Gastrocnemius medialis (tissue), 4 donors: ENCODE measurements at regions not wholly inside any gene's neighbourhood (a gene's known extent, or its start where the extent isn't known, plus 50 kb on each side); places are given as distances from the start of the nearest gene placed in this dataset.

Source experiments
- ATAC-seq, 2 donors: fragments of 150-250 bp; one replicate each; pipeline ENCODE4 v1.9.1; 2016
- DNase-seq, 2 donors: peaks; one replicate each; pipeline ENCODE4 v3.0.0-alpha.2; 2019
- H3K27ac ChIP-seq, 4 donors: fragments of 200-600 bp; sonication (generic); 1 replicate in 1 of 4; 2 replicates in 3 of 4; pipeline ENCODE4 v1.5.1; 2016 to 2018; ENCODE audit warnings: mild to moderate bottlenecking in 2 of 4, moderate library complexity in 1 of 4
- H3K27me3 ChIP-seq, 3 donors: fragments of 200-600 bp; sonication (generic) in 2 of 3; 1 replicate in 1 of 3; 2 replicates in 2 of 3; pipeline versions ENCODE4 v1.5.1 to v1.6.0; 2016 to 2019; ENCODE audit warnings: mild to moderate bottlenecking in 1 of 3, moderate library complexity in 1 of 3
- H3K36me3 ChIP-seq, 2 donors: fragments of 200-600 bp; sonication (generic) in 1 of 2; one replicate each; pipeline ENCODE4 v1.5.1; 2017 to 2018
- H3K4me1 ChIP-seq, 2 donors: fragments of 200-600 bp; sonication (generic) in 1 of 2; one replicate each; pipeline ENCODE4 v1.5.1; 2016 to 2017; ENCODE audit warnings: mild to moderate bottlenecking in 2 of 2
- H3K4me3 ChIP-seq, 4 donors: fragments of 200-600 bp; sonication (generic) in 3 of 4; 1 replicate in 1 of 4; 2 replicates in 3 of 4; pipeline ENCODE4 v1.5.1; 2016 to 2019; ENCODE audit warnings: mild to moderate bottlenecking in 2 of 4
- H3K9me3 ChIP-seq, 3 donors: fragments of 200-600 bp; sonication (generic) in 2 of 3; 1 replicate in 1 of 3; 2 replicates in 2 of 3; pipeline ENCODE4 v1.5.1; 2016 to 2019
- POLR2A ChIP-seq, 2 donors: fragments of 450-650 bp; IDR thresholded peaks; one replicate each; pipeline ENCODE4 v1.6.1; 2017; ENCODE audit warnings: antibody characterized with exemption in 2 of 2, mild to moderate bottlenecking in 2 of 2, moderate library complexity in 2 of 2
- in situ Hi-C, 4 donors: fragments of 200-750 bp; cut with MboI; loops; one replicate each; pipeline versions ENCODE4 v1.15.0 to v1.8.0; 2017; ENCODE audit warnings: low sequenced_read_pairs in 4 of 4
- intact Hi-C: fragments of 100-400 bp; cut with DNase I; formaldehyde crosslinking; loops from one replicate; pipeline ENCODE4 v1.15.1; 2023; ENCODE audit warnings: low total_unique reads
- TF ChIP-seq, protein P1 (sequence below), 5 experiments: fragments of 450-650 bp in 3 of 5; fragments of 200-600 bp in 2 of 5; sonication (generic) in 2 of 5; IDR thresholded peaks in 4 of 5; conservative IDR thresholded peaks in 1 of 5; 1 replicate in 4 of 5; 2 replicates in 1 of 5; pipeline ENCODE4 v1.5.1; 2016 to 2019; ENCODE audit warnings: antibody characterized with exemption in 5 of 5, mild to moderate bottlenecking in 3 of 5, moderate library complexity in 3 of 5

DNA sequence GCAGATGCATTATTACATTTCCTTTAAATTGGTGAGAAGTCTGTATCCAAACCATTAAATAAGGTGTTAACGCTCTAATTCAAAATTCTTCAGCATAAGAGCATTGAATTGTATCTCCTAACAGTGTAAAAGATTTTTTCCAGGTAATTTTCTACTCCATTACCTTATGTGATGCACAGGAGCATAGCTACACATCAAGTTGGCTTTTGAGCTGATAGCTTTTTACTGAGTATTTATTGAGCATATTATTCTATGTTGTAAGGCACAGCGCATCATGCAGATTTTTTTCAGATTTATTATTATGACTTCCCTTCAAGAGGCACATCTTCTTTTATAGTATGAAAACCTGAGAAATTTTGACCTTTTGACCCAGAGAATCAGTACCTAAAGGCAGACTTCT is 270.7 kb upstream of the MIR17HG start:
- Histone ChIP-seq H3K27me3 (no peaks in the 10 kb centered on the region), H3K4me3 (no peak overlapping the region), H3K27ac (no peak overlapping the region), H3K9me3 (no peaks in the 10 kb centered on the region), H3K4me1 (no peaks in the 10 kb centered on the region), H3K36me3 (no peaks in the 10 kb centered on the region)
- TF ChIP-seq, protein P1, sequence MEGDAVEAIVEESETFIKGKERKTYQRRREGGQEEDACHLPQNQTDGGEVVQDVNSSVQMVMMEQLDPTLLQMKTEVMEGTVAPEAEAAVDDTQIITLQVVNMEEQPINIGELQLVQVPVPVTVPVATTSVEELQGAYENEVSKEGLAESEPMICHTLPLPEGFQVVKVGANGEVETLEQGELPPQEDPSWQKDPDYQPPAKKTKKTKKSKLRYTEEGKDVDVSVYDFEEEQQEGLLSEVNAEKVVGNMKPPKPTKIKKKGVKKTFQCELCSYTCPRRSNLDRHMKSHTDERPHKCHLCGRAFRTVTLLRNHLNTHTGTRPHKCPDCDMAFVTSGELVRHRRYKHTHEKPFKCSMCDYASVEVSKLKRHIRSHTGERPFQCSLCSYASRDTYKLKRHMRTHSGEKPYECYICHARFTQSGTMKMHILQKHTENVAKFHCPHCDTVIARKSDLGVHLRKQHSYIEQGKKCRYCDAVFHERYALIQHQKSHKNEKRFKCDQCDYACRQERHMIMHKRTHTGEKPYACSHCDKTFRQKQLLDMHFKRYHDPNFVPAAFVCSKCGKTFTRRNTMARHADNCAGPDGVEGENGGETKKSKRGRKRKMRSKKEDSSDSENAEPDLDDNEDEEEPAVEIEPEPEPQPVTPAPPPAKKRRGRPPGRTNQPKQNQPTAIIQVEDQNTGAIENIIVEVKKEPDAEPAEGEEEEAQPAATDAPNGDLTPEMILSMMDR (IDR thresholded peaks at IDR 0.05 in 4 of 5, conservative IDR thresholded peaks at IDR 0.05 in 1 of 5): no peak
- TF ChIP-seq POLR2A (IDR thresholded peaks at IDR 0.05): no peak
- DNase-seq (no peak), ATAC-seq (no peak)
- in situ Hi-C loops: no loop called here
- intact Hi-C loops: no loop called here

DNA sequence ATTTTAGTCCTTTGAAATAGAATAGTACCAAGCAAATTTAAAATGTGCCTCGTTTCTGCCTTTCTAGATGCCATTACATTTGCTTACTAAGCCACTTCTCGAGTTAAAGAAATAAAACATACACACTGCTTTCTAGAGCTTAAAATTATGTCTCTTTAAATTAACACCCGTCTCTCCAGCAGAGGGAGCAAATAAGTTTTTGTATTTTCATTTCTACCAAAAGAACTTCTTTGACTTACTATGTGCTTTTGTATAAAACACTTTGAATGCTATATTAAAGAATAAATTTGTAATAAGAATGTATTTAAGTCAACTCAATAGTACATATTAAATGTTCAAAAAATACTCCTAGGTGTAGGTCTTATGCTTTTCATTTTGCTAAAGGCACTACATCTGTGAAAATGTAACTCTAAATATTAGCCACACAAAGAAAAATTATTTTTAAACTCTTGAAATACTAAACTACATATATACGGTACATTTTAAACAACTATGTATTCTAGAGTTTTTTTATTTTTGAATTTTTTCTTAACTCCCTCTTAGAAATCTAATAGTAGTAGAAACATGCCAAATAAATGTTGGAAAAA is 269.3 kb upstream of the MIR17HG start:
- no peak for TF ChIP-seq POLR2A (IDR thresholded peaks at IDR 0.05)
- TF ChIP-seq, protein P1 (IDR thresholded peaks at IDR 0.05 in 4 of 5, conservative IDR thresholded peaks at IDR 0.05 in 1 of 5): no peak
- H3K9me3 ChIP-seq: no peaks in the 10 kb centered on the region
- DNase-seq (no peak), ATAC-seq (no peak)
- H3K27ac ChIP-seq: no peak overlapping the region
- no peak overlapping the region for H3K4me3 ChIP-seq
- in situ Hi-C loops: no loop called here
- intact Hi-C loops: no loop called here
- H3K27me3 ChIP-seq: no peaks in the 10 kb centered on the region
- H3K4me1 ChIP-seq: no peaks in the 10 kb centered on the region
- H3K36me3 ChIP-seq: no peaks in the 10 kb centered on the region

DNA sequence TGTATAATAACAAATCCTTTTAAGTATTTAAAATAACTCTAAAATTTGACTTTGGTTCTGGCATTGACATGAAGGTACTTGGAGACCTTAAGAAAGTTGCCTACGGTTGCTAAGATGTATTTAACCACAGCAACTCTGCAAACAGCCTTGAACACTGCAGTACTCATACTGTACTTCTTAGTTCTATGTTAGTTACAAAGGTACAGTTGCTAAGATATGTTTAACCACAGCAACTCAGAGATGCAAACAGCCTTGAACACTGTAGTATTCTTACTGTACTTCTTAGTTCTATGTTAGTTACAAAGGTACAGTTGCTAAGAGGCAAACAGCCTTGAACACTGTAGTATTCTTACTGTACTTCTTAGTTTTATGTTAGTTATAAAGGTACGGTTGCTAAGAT is 268.3 kb upstream of the MIR17HG start:
- Histone ChIP-seq H3K4me3 (no peak overlapping the region), H3K27me3 (no peaks in the 10 kb centered on the region), H3K27ac (no peak overlapping the region), H3K36me3 (no peaks in the 10 kb centered on the region), H3K9me3 (no peaks in the 10 kb centered on the region), H3K4me1 (no peaks in the 10 kb centered on the region)
- no peak for TF ChIP-seq POLR2A (IDR thresholded peaks at IDR 0.05)
- TF ChIP-seq, protein P1 (IDR thresholded peaks at IDR 0.05 in 4 of 5, conservative IDR thresholded peaks at IDR 0.05 in 1 of 5): no peak
- ATAC-seq: no peak
- in situ Hi-C loops: no loop called here
- intact Hi-C loops: no loop called here
- no peak for DNase-seq

DNA sequence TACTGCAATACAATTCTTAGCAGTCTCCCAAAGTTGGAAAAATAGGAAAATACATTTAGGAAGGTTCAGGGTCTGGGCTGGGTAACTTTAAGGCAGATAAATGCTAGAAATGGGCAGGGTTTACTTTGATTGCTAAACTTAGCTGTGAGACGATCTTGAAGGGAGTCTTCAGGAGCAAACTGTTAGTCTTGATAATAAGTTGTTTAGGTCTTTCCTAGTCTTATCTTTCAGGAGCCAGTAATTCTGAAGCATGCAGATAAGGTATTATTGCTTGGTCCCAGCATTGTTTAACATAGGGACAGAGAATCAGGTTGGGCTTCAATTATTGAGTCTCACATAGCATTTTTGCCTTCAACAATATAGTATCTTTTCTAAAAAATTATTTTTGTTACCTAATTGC is 262.4 kb upstream of the MIR17HG start:
- H3K9me3 ChIP-seq: no peaks in the 10 kb centered on the region
- no peak overlapping the region for H3K4me3 ChIP-seq
- intact Hi-C loops (no loop called here), in situ Hi-C loops (no loop called here)
- TF ChIP-seq POLR2A (IDR thresholded peaks at IDR 0.05): no peak
- TF ChIP-seq, protein P1 (IDR thresholded peaks at IDR 0.05 in 4 of 5, conservative IDR thresholded peaks at IDR 0.05 in 1 of 5): no peak
- no peaks in the 10 kb centered on the region for H3K36me3 ChIP-seq
- DNase-seq (no peak), ATAC-seq (no peak)
- H3K27me3 ChIP-seq: no peaks in the 10 kb centered on the region
- H3K4me1 ChIP-seq: no peaks in the 10 kb centered on the region
- H3K27ac ChIP-seq: no peak overlapping the region
